ENCODE measurements at regions not wholly inside any gene's neighbourhood (a gene's known extent, or its start where the extent isn't known, plus 50 kb on each side); places are given as distances from the start of the nearest gene placed in this dataset.

DNA sequence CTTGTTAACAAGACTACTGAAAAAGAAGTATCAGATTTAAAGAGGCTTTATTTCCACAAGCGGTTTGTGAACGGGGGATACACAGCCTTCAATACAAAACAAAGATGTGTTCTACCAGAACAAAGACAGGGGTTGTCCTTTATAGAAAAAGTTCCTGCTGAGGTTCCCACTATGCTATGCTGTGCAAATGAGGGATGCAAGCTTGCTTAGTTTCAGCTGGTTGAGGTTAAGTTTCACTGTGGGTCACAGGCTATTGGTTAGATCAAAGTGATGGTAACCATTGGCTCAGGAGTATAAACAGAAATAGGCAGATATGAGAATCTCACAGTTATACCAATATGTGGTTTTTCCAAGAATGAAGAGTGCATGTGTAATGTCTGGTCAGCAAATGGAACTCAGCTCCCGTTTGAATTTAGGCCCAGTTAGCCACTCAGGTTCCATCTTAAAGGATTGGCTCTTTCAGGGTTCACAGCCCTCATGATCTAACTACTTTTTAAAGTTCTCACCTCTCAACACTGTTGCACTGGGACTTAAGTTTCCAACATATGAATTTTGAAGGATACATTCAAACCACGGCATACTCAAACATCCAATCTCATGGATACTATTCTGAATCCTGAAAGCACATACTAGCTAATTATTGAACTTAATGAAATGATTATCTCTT is 215.4 kb upstream of the DCN start:
- TF ChIP-seq, protein P1, sequence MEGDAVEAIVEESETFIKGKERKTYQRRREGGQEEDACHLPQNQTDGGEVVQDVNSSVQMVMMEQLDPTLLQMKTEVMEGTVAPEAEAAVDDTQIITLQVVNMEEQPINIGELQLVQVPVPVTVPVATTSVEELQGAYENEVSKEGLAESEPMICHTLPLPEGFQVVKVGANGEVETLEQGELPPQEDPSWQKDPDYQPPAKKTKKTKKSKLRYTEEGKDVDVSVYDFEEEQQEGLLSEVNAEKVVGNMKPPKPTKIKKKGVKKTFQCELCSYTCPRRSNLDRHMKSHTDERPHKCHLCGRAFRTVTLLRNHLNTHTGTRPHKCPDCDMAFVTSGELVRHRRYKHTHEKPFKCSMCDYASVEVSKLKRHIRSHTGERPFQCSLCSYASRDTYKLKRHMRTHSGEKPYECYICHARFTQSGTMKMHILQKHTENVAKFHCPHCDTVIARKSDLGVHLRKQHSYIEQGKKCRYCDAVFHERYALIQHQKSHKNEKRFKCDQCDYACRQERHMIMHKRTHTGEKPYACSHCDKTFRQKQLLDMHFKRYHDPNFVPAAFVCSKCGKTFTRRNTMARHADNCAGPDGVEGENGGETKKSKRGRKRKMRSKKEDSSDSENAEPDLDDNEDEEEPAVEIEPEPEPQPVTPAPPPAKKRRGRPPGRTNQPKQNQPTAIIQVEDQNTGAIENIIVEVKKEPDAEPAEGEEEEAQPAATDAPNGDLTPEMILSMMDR (IDR thresholded peaks at IDR 0.05): no peak
- no peak for TF ChIP-seq POLR2A (IDR thresholded peaks at IDR 0.05)
- no peak for TF ChIP-seq EP300 (IDR thresholded peaks at IDR 0.05)

Data from sigmoid colon (tissue), 4 donors.